ENCODE measurements at regions not wholly inside any gene's neighbourhood (a gene's known extent, or its start where the extent isn't known, plus 50 kb on each side); places are given as distances from the start of the nearest gene placed in this dataset.
"Not testable (repeated sequence)": the region's sequence is repeated elsewhere in the genome, so short reads cannot be mapped to it uniquely, and the experiment has no call there.

DNA sequence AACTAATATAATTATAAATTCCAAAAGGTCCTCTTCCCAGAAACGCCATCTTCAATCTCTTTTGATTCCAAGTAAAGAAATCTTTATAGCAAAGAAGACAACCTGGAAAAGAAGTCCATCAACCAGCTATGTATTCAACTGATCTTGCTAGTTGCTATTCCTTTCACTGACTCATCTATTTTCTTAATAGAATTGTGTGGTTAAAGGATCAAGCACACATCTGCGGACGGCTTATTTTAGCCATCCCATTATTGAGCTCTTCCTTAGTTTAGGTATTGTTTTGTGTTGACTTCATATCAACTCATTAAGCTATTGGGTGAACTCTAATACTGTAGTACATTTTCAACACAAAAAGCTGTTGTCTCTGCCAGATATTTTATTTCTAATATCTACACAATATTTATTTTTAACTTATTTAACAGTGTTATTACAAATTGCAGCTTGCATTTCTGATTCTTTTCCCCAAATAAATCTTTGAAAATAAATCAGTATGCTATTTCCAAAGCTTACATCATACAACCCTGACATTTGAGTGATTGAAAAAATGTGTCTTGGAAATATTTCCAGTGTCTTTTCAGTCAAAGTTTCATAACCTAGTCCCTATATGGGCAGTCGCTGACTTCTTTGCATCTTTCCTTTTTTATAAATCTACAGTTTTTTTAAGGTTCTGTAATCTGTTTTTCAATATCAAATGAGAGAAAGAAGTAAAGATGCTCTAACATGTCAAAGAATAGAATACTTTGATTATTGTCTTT is 158.8 kb upstream of the SPRY2 start:
- no peak overlapping the region for H3K27ac Mint-ChIP-seq
- intact Hi-C loops (cut with micrococcal nuclease): no loop called here
- no peaks in the 10 kb centered on the region for H3K36me3 Mint-ChIP-seq (ENCODE audit: low read depth)
- H3K27me3 Mint-ChIP-seq: no peaks in the 10 kb centered on the region
- H3K4me3 Mint-ChIP-seq: no peak overlapping the region
- H3K9me3 Mint-ChIP-seq: peaks cover 7% of the 10 kb centered on the region
- H3K4me1 Mint-ChIP-seq (ENCODE audit: low read depth): no peaks in the 10 kb centered on the region

DNA sequence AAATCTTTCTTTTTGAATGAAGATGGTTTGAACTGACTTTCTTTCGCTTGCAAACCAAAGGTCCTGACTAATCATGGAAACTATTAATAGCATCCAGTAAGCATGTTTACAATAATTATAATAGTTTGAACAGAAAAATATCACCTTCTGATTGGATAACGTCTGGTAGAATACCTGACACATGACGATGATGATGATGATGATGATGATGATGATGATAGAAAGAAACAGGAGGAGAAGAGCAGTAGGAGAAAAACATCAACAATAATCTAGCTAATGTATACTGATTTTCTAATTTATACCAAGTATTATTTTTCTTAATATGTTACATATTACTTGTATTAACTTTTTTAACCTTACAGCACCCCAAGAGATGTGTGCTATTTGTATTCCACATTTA is 157.5 kb upstream of the SPRY2 start:
- no peak overlapping the region for H3K27ac Mint-ChIP-seq
- no peaks in the 10 kb centered on the region for H3K27me3 Mint-ChIP-seq
- H3K4me3 Mint-ChIP-seq: no peak overlapping the region
- H3K36me3 Mint-ChIP-seq (ENCODE audit: low read depth): no peaks in the 10 kb centered on the region
- no peaks in the 10 kb centered on the region for H3K4me1 Mint-ChIP-seq (ENCODE audit: low read depth)
- intact Hi-C loops (cut with micrococcal nuclease): no loop called here
- no peaks in the 10 kb centered on the region for H3K9me3 Mint-ChIP-seq

DNA sequence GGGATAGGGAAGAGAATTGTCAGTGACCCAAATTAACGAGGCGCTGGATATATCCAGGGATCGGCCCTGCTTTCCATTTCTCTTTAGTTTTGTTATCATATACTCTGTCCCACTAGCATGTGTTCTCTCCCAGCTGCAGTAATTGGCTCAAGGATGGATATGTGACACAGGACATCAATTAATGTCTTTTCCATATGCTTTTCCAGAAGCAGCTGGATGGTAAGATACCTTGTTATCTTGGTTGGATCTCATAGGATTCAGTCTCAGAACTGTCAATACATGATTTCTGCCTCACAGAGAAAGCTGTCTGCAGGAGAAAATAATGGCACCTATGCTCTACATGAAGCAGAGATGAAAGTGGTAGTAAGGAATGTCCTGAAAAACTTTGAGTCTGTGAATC is 157.1 kb upstream of the SPRY2 start:
- intact Hi-C loops (cut with micrococcal nuclease): no loop called here
- H3K27ac Mint-ChIP-seq: no peak overlapping the region
- no peaks in the 10 kb centered on the region for H3K27me3 Mint-ChIP-seq
- no peaks in the 10 kb centered on the region for H3K4me1 Mint-ChIP-seq (ENCODE audit: low read depth)
- no peaks in the 10 kb centered on the region for H3K9me3 Mint-ChIP-seq
- H3K36me3 Mint-ChIP-seq (ENCODE audit: low read depth): no peaks in the 10 kb centered on the region
- no peak overlapping the region for H3K4me3 Mint-ChIP-seq

- H3K36me3 Mint-ChIP-seq (ENCODE audit: low read depth): no peaks in the 10 kb centered on the region
- no peaks in the 10 kb centered on the region for H3K9me3 Mint-ChIP-seq
- no peak overlapping the region for H3K4me3 Mint-ChIP-seq
- intact Hi-C loops (cut with micrococcal nuclease): no loop called here
- no peak overlapping the region for H3K27ac Mint-ChIP-seq
- H3K27me3 Mint-ChIP-seq: no peaks in the 10 kb centered on the region
- no peaks in the 10 kb centered on the region for H3K4me1 Mint-ChIP-seq (ENCODE audit: low read depth)
Observed at GRCh38 chr13:80497439-80497838, 156.5 kb upstream of the SPRY2 start.

DNA sequence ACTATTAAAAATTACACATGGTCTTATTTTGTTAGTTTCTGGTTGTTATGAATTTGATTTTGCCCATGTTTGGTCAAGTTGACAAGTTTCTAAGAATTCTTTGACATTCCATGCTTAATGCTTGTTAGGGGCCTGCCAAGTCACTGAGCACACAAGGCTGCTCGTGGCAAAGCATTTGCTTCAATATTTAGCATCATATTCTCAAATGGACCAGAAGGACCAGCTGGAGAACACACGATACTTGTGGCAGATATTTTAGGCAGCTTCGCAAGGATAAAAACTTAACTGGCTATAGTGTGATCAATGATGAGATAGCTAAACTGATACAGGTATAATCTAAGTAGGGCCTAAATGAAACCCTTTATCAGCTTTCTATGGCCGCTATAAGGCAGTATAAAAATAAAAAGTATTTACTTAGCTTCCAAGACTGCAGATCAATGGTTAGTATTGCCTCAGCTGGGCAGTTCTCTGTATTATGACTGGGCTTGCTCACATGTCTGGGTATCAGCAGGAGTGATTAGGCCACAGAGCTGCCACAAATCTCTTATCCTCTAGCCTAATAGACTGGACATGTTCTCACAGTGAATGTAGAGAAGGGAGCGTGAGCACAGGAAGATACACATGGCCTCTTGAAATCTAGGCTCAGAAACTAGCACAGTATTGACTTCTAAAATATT is 155.9 kb upstream of the SPRY2 start:
- Mint-ChIP-seq H3K36me3 (ENCODE audit: low read depth) (no peaks in the 10 kb centered on the region), H3K4me3 (no peak overlapping the region), H3K27ac (no peak overlapping the region), H3K9me3 (no peaks in the 10 kb centered on the region), H3K4me1 (ENCODE audit: low read depth) (no peaks in the 10 kb centered on the region), H3K27me3 (no peaks in the 10 kb centered on the region)
- intact Hi-C loops (cut with micrococcal nuclease): no loop called here

DNA sequence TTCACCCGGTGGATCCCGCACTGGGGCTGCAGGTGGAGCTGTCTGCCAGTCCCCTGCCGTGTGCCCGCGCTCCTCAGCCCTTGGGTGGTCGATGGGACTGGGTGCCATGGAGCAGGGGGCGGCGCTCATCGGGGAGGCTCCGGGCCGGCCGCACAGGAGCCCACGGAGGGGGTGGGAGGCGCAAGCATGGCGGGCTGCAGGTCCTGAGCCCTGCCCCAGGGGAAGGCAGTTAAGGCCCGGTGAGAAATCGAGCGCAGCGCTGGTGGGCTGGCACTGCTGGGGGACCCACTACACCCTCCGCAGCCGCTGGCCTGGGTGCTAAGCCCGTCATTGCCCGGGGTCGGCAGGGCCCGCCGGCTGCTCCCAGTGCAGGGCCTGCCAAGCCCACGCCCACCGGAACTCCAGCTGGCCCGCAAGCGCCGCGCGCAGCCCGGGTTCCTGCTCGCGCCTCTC is 149.6 kb upstream of the SPRY2 start:
- H3K4me3 Mint-ChIP-seq; H3K27ac Mint-ChIP-seq; H3K36me3 Mint-ChIP-seq (ENCODE audit: low read depth); H3K9me3 Mint-ChIP-seq; H3K27me3 Mint-ChIP-seq; H3K4me1 Mint-ChIP-seq (ENCODE audit: low read depth); intact Hi-C loops (cut with micrococcal nuclease): not testable (repeated sequence)

DNA sequence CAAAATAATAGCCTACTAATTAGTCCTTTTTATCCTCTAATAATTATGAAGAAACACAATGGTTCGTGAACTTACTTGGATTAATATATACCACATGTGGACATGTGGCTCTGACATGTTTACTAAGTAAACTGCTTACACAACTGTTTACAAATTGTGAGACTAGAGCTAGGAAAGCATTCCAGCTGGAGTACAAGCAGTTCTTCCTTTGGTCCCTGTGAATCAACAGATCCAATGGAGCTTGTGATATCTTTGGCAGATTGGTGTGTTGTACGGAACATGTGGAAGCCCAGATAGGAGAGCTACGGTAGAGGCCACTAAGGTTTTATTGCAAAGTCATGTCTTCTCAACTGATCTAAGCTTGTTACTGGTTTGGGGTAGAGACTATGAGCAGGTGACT is 145.5 kb upstream of the SPRY2 start:
- no peak overlapping the region for H3K27ac Mint-ChIP-seq

DNA sequence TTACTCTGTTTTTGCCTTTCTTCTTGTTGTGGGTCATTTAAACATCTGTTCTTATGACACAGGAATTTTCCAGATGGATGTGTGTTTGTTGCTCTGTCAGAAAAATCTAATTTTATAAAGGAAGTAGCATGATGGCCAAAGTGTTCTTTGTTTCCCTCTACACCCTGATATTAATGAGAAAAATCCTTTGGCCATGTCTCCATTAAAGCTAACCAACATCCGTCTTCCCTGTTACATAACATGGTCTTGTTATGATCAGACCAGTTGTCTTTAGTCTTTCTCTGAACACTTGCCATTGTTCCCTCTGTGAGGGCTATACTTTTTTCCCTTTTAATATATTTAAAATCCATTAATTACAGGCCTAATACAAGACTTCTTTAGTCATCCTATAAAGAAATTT is 142.2 kb upstream of the SPRY2 start:
- H3K4me1 Mint-ChIP-seq (ENCODE audit: low read depth): no peaks in the 10 kb centered on the region
- no peaks in the 10 kb centered on the region for H3K36me3 Mint-ChIP-seq (ENCODE audit: low read depth)
- no peaks in the 10 kb centered on the region for H3K9me3 Mint-ChIP-seq
- peaks cover 1% of the 10 kb centered on the region for H3K27me3 Mint-ChIP-seq
- H3K4me3 Mint-ChIP-seq: no peak overlapping the region
- intact Hi-C loops (cut with micrococcal nuclease): no loop called here
- H3K27ac Mint-ChIP-seq: no peak overlapping the region

More for the DNA sequence above, 145.5 kb upstream of the SPRY2 start:
- no peaks in the 10 kb centered on the region for H3K9me3 Mint-ChIP-seq
- intact Hi-C loops (cut with micrococcal nuclease): no loop called here
- no peaks in the 10 kb centered on the region for H3K36me3 Mint-ChIP-seq (ENCODE audit: low read depth)
- H3K27me3 Mint-ChIP-seq: no peaks in the 10 kb centered on the region
- H3K4me3 Mint-ChIP-seq: no peak overlapping the region
- H3K4me1 Mint-ChIP-seq (ENCODE audit: low read depth): no peaks in the 10 kb centered on the region

DNA sequence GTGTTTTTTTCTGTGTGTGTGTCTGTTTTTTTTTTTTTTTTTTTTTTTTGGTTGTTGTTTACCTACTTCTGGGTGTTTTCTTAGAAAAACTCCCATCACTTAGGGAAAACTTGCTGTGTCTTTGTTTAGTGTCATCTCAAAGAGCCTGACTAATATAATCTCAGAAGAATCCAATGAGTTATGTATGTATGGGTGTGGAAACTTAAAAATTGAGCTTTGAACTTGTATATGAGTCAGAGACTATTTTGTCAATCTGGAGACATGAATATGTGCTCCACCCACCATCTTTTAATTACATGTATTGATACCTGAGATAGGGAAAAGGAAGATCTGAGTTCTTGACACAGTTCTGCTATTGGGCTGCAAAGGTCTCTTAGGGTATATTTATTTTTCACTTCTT is 140.7 kb upstream of the SPRY2 start:
- intact Hi-C loops (cut with micrococcal nuclease): no loop called here
- H3K36me3 Mint-ChIP-seq (ENCODE audit: low read depth): no peaks in the 10 kb centered on the region
- H3K27ac Mint-ChIP-seq: no peak overlapping the region
- H3K4me3 Mint-ChIP-seq: no peak overlapping the region
- H3K4me1 Mint-ChIP-seq (ENCODE audit: low read depth): no peaks in the 10 kb centered on the region
- no peaks in the 10 kb centered on the region for H3K9me3 Mint-ChIP-seq
- H3K27me3 Mint-ChIP-seq: peaks cover 1% of the 10 kb centered on the region

DNA sequence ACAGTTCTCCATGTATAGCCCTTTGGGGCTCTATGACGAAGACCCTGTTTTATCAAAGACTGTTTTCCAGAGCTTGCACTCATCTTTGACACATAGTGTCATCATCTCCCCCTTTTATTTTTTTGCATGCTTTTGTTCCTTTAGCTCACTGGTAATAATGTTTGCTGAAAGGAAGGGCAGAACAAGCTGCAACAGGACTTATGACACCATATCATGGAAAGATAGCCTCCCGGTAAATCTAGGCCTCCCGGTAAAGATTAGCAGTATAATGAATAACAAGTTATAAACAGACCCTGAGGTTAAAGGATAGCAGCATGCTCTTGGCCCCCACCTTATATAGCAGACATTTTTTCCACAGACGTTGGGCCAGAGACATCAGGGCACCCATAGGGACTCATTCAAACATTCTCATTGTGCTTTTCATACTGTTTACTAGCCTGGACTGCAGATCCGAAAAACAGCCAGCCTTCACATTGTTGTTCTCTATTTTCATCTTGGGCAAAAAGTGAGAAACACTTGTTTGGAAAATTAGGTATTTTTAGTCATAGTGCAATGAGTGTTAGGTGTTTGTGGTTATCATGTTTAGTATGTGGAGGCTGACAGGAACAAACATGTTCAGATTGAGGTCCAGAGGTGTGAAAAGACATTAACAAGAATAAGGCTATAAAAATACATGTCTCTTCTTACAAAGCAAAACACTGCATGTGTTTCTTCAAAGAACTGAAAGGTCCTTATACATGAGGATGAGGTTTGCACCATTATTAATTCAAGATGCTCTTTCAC is 136.9 kb upstream of the SPRY2 start:
- Mint-ChIP-seq H3K27me3 (peaks cover 2% of the 10 kb centered on the region), H3K4me1 (ENCODE audit: low read depth) (no peaks in the 10 kb centered on the region), H3K9me3 (no peaks in the 10 kb centered on the region), H3K27ac (no peak overlapping the region), H3K36me3 (ENCODE audit: low read depth) (no peaks in the 10 kb centered on the region), H3K4me3 (no peak overlapping the region)
- intact Hi-C loops (cut with micrococcal nuclease): no loop called here

DNA sequence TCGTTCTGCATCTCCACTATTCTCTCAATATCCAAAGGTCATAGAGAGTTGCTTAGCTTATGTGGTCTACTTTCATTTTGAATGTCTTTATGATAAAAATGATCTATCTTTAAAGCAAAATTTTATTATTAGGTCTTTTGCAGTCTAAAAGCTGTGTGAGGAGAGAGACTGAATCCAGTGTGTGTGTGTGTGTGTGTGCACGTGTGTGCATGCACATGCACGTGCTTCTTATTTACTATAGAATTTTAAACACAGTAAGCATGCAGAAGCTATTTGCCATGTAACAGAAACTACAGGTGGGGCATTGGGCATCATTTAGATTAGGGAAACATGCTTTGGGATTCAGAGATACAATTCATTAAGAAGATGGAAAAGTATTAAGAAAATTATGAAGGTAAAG is 136.0 kb upstream of the SPRY2 start:
- Mint-ChIP-seq H3K27me3 (peaks cover 3% of the 10 kb centered on the region), H3K36me3 (ENCODE audit: low read depth) (no peaks in the 10 kb centered on the region), H3K9me3 (no peaks in the 10 kb centered on the region), H3K27ac (no peak overlapping the region), H3K4me1 (ENCODE audit: low read depth) (no peaks in the 10 kb centered on the region), H3K4me3 (no peak overlapping the region)
- intact Hi-C loops (cut with micrococcal nuclease): no loop called here

DNA sequence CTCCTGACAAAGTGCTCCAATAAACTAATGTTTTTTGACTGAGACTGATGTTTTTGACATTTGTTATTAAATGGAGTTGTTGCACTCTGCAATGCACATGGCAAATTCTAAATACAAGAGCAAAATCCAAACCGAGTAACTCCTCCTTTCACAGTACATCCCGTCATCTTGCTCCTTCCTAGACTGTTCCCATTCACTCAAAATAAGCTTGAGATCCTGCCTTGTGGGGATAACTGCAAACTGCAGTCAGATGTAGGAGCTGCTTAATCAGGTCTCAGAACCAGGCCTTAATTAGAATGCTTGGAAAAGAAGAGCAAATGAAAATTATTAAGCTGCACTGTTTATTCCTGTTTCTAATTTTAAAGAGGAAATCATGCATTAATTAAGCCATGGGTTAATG is 134.8 kb upstream of the SPRY2 start:
- Mint-ChIP-seq H3K4me1 (ENCODE audit: low read depth) (peaks cover 2% of the 10 kb centered on the region), H3K4me3 (no peak overlapping the region), H3K27me3 (peaks cover 7% of the 10 kb centered on the region), H3K9me3 (no peaks in the 10 kb centered on the region), H3K27ac (no peak overlapping the region), H3K36me3 (ENCODE audit: low read depth) (no peaks in the 10 kb centered on the region)
- intact Hi-C loops (cut with micrococcal nuclease): no loop called here

GRCh38 chr13:80473695-80474094 is 132.8 kb upstream of the SPRY2 start:
- Mint-ChIP-seq H3K27ac (no peak overlapping the region), H3K36me3 (ENCODE audit: low read depth) (no peaks in the 10 kb centered on the region), H3K9me3 (no peaks in the 10 kb centered on the region), H3K4me1 (ENCODE audit: low read depth) (peaks cover 22% of the 10 kb centered on the region), H3K4me3 (no peak overlapping the region), H3K27me3 (peaks cover 26% of the 10 kb centered on the region)
- intact Hi-C loops (cut with micrococcal nuclease): no loop called here

- Mint-ChIP-seq H3K4me3 (no peak overlapping the region), H3K9me3 (no peaks in the 10 kb centered on the region), H3K27me3 (peaks cover 51% of the 10 kb centered on the region), H3K27ac (no peak overlapping the region), H3K36me3 (ENCODE audit: low read depth) (no peaks in the 10 kb centered on the region), H3K4me1 (ENCODE audit: low read depth) (peaks cover 29% of the 10 kb centered on the region)
- intact Hi-C loops (cut with micrococcal nuclease): no loop called here
Observed at GRCh38 chr13:80469853-80470381, 129.0 kb upstream of the SPRY2 start.

Data from dendritic cell treated with granulocyte-macrophage colony-stimulating factor and Interleukin-4, amounts not matched to agents 40 ng/mL and 50 ng/mL, for 4 days (primary cell).